Mammary epithelial cell (primary cell): ENCODE measurements at regions not wholly inside any gene's neighbourhood (a gene's known extent, or its start where the extent isn't known, plus 50 kb on each side); places are given as distances from the start of the nearest gene placed in this dataset.

Experiments
- CTCF ChIP-seq, 2 donors: IDR thresholded peaks in 1 of 2; conservative IDR thresholded peaks in 1 of 2; 2 replicates each; pipeline ENCODE4 v1.5.1; 2011 to 2012; ENCODE audit warnings: inconsistent platforms in 2 of 2, low read length in 2 of 2, mild to moderate bottlenecking in 2 of 2, control low read depth in 1 of 2, low read depth in 1 of 2; ENCODE audit not compliant: insufficient read depth in 1 of 2; ENCODE audit errors: extremely low read depth in 1 of 2
- EZH2 ChIP-seq: IDR thresholded peaks from 2 replicates; pipeline ENCODE4 v1.6.1; 2012; ENCODE audit warnings: low read length, inconsistent platforms, borderline replicate concordance

GRCh38 chrX:71000139-71000538 is 68.0 kb downstream of the SNX12 start:
- no peak for TF ChIP-seq CTCF (conservative IDR thresholded peaks at IDR 0.05 in 1 of 2, IDR thresholded peaks at IDR 0.05 in 1 of 2; ENCODE audit: extremely low read depth in 1 of 2, insufficient read depth in 1 of 2, low read depth in 1 of 2, low read length in 2 of 2)
- no peak for TF ChIP-seq EZH2
